Tibial nerve (tissue), 4 donors: ENCODE measurements at regions not wholly inside any gene's neighbourhood (a gene's known extent, or its start where the extent isn't known, plus 50 kb on each side); places are given as distances from the start of the nearest gene placed in this dataset.

ENCODE experiments used
- DNase-seq, 2 donors: peaks; one replicate each; pipeline ENCODE4 v3.0.0-alpha.2; 2019; ENCODE audit warnings: low spot score in 2 of 2
- H3K27ac ChIP-seq, 4 donors: fragments of 200-600 bp; sonication (generic) in 3 of 4; one replicate each; pipeline ENCODE4 v1.5.1; 2017 to 2019; ENCODE audit warnings: mild to moderate bottlenecking in 1 of 4
- H3K27me3 ChIP-seq, 2 donors: fragments of 200-600 bp; sonication (generic) in 1 of 2; one replicate each; pipeline versions ENCODE4 v1.5.1 to v1.6.0; 2017 to 2019
- H3K36me3 ChIP-seq, 3 donors: fragments of 200-600 bp; sonication (generic); one replicate each; pipeline ENCODE4 v1.5.1; 2018 to 2019
- H3K4me1 ChIP-seq, 4 donors: fragments of 200-600 bp; sonication (generic) in 3 of 4; one replicate each; pipeline ENCODE4 v1.5.1; 2017 to 2019
- H3K4me3 ChIP-seq, 4 donors: fragments of 200-600 bp; sonication (generic) in 3 of 4; one replicate each; pipeline ENCODE4 v1.5.1; 2017 to 2019; ENCODE audit warnings: mild to moderate bottlenecking in 1 of 4, moderate library complexity in 1 of 4
- H3K9me3 ChIP-seq, 4 donors: fragments of 200-600 bp; sonication (generic) in 3 of 4; one replicate each; pipeline ENCODE4 v1.5.1; 2017 to 2019
- EP300 ChIP-seq, 2 donors: sonication (generic); formaldehyde crosslinking; IDR thresholded peaks; one replicate each; pipeline ENCODE4 v1.6.1; 2017; ENCODE audit warnings: antibody characterized with exemption in 2 of 2, mild to moderate bottlenecking in 1 of 2
- POLR2A ChIP-seq, 2 donors: fragments of 450-650 bp; IDR thresholded peaks; one replicate each; pipeline ENCODE4 v1.6.1; 2017; ENCODE audit warnings: antibody characterized with exemption in 2 of 2, mild to moderate bottlenecking in 2 of 2, moderate library complexity in 2 of 2
- WGBS, 2 donors: methylation state at CpG; one replicate each; pipeline ENCODE4 v1.1.5; 2018; 5-methylcytosine and 5-hydroxymethylcytosine counted together
- TF ChIP-seq, protein P1 (sequence below), 5 experiments: fragments of 200-600 bp in 3 of 5; fragments of 450-650 bp in 2 of 5; sonication (generic) in 3 of 5; IDR thresholded peaks; one replicate each; pipeline ENCODE4 v1.5.1; 2016 to 2019; ENCODE audit warnings: antibody characterized with exemption in 5 of 5, mild to moderate bottlenecking in 3 of 5, moderate library complexity in 2 of 5

DNA sequence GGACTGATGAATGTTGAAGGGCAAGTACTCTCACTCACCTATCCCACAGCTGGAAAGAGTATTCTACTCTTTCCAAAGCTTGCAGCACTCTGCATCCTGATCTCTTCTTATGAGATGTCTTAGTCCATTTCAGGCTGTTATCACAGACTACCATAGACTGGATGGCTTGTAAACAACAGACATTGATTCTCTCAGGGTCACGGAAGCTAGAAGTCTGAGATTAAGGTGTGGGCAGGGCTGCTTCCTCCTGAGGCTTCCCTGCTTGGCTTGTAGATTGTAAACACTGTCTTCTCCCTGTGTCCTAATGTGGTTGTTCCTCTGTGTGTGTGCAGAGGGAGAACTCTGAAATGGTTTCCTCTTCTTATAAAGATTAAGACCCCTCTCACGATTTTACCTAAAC, 131.2 kb downstream of the MXRA5 start:
- H3K27ac ChIP-seq: no peak overlapping the region
- H3K9me3 ChIP-seq: no peaks in the 10 kb centered on the region
- no peaks in the 10 kb centered on the region for H3K4me1 ChIP-seq
- no peaks in the 10 kb centered on the region for H3K36me3 ChIP-seq
- H3K27me3 ChIP-seq: no peaks in the 10 kb centered on the region
- no peak for DNase-seq
- no peak overlapping the region for H3K4me3 ChIP-seq
- no peak for TF ChIP-seq POLR2A (IDR thresholded peaks at IDR 0.05)
- TF ChIP-seq EP300 (IDR thresholded peaks at IDR 0.05): no peak
- TF ChIP-seq, protein P1, sequence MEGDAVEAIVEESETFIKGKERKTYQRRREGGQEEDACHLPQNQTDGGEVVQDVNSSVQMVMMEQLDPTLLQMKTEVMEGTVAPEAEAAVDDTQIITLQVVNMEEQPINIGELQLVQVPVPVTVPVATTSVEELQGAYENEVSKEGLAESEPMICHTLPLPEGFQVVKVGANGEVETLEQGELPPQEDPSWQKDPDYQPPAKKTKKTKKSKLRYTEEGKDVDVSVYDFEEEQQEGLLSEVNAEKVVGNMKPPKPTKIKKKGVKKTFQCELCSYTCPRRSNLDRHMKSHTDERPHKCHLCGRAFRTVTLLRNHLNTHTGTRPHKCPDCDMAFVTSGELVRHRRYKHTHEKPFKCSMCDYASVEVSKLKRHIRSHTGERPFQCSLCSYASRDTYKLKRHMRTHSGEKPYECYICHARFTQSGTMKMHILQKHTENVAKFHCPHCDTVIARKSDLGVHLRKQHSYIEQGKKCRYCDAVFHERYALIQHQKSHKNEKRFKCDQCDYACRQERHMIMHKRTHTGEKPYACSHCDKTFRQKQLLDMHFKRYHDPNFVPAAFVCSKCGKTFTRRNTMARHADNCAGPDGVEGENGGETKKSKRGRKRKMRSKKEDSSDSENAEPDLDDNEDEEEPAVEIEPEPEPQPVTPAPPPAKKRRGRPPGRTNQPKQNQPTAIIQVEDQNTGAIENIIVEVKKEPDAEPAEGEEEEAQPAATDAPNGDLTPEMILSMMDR (IDR thresholded peaks at IDR 0.05): no peak
- WGBS, 2 donors: 64 to 79% methylated on average over 2 of the region's 2 CpGs

DNA sequence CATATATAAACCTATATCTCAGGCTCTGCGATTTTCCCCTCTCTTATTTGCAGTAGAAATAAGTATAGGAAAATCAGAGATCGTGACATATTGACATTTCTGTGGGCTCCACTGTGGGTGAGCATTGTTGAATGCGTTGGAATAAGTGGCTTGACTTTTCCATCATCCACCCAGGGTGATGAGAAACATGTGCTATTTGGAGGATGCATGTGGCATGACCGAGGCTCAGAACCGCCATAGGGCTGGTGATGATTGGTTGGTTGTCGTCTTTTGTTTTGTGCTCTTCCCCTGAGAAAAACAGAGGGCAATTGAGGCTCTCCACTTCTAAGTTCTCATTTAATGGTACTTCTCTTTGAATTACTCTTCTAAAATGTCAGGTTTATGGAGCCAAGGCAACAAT, 140.1 kb downstream of the MXRA5 start:
- H3K4me1 ChIP-seq: no peaks in the 10 kb centered on the region
- H3K4me3 ChIP-seq: no peak overlapping the region
- no peaks in the 10 kb centered on the region for H3K27me3 ChIP-seq
- TF ChIP-seq, protein P1 (IDR thresholded peaks at IDR 0.05): no peak
- no peak for TF ChIP-seq POLR2A (IDR thresholded peaks at IDR 0.05)
- no peak for TF ChIP-seq EP300 (IDR thresholded peaks at IDR 0.05)
- no peaks in the 10 kb centered on the region for H3K36me3 ChIP-seq
- 80 to 95% methylated on average over 6 of the region's 6 CpGs for WGBS, 2 donors
- H3K9me3 ChIP-seq: no peaks in the 10 kb centered on the region
- H3K27ac ChIP-seq: no peak overlapping the region
- DNase-seq: no peak

DNA sequence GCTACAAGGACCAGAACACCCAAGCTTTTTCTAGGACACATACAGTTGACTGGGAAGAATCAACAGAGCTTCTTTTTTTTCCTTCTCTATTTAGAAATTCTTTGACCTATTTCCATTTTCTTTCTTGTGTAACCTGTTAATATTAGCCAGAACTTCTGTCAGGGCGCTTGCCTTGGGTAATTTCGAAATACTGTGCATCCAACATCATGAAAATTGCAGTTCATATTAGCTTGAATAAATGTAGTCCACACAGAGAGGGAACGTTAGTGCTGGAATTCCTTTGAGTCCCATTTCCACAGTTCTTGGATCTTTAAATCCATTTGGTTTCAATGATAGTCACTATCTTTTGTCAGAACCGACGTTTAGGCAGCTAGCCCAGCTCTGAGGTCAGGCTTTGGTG, 141.8 kb downstream of the MXRA5 start:
- DNase-seq: no peak
- 46 to 53% methylated on average over 5 of the region's 5 CpGs for WGBS, 2 donors
- H3K4me1 ChIP-seq: no peaks in the 10 kb centered on the region
- no peaks in the 10 kb centered on the region for H3K36me3 ChIP-seq
- no peaks in the 10 kb centered on the region for H3K27me3 ChIP-seq
- no peak for TF ChIP-seq EP300 (IDR thresholded peaks at IDR 0.05)
- TF ChIP-seq POLR2A (IDR thresholded peaks at IDR 0.05): no peak
- TF ChIP-seq, protein P1 (IDR thresholded peaks at IDR 0.05): no peak
- no peak overlapping the region for H3K4me3 ChIP-seq
- H3K9me3 ChIP-seq: no peaks in the 10 kb centered on the region
- no peak overlapping the region for H3K27ac ChIP-seq

DNA sequence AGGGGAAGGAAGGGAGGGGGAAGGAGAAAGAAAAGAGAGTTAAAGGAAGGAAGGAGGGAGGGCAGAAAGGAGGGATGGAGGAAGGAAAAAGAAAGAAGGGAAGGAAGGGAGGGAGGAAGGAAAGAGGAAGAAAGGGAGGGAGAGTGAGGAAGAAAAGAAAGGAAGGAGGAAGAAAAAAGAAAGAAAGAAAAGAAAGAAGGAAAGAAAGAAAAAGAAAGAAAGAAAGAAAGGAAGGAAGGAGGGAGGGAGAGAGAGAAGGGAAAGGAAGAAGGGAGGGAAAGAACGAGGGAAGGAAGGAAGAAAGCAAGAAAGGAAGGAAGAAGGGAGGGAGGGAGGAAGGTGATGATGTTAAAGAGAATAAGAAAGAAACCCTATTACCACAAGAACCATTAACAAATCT, 150.6 kb downstream of the MXRA5 start:
- Histone ChIP-seq H3K27ac (no peak overlapping the region), H3K36me3 (no peaks in the 10 kb centered on the region), H3K9me3 (no peaks in the 10 kb centered on the region), H3K27me3 (no peaks in the 10 kb centered on the region), H3K4me1 (no peaks in the 10 kb centered on the region), H3K4me3 (no peak overlapping the region)
- TF ChIP-seq, protein P1 (IDR thresholded peaks at IDR 0.05): no peak
- TF ChIP-seq POLR2A (IDR thresholded peaks at IDR 0.05): no peak
- DNase-seq: no peak
- WGBS, 2 donors: 78 to 87% methylated on average over 1 of the region's 1 CpG

DNA sequence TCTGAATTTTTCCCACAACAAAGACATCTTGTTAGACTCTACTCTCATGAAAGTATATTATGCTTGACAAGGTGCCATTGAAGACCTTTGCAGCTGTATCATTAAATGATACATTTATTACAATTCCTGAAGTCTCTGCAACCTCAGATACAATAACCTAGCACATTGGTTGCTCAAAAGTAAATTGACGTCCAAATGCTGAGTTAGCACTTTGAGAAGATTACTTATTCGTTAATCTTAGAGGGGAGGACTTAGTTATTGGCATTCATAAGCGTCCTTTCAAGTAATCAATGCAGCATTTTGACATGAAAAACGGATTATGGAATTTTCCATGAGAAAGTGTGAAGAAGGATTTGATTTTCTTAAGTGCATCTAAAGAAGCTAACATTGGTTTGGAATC, 151.6 kb downstream of the ARSF start:
- Histone ChIP-seq H3K27me3 (no peaks in the 10 kb centered on the region), H3K27ac (no peak overlapping the region), H3K9me3 (no peaks in the 10 kb centered on the region), H3K36me3 (no peaks in the 10 kb centered on the region), H3K4me3 (no peak overlapping the region), H3K4me1 (no peaks in the 10 kb centered on the region)
- no peak for DNase-seq
- 43 to 55% methylated on average over 4 of the region's 4 CpGs for WGBS, 2 donors
- TF ChIP-seq EP300 (IDR thresholded peaks at IDR 0.05) (no peak), POLR2A (IDR thresholded peaks at IDR 0.05) (no peak)
- TF ChIP-seq, protein P1 (IDR thresholded peaks at IDR 0.05): no peak
